SK-N-SH treated with all-trans-retinoic acid at 6 μM for 48 hours (cell line): ENCODE measurements at regions not wholly inside any gene's neighbourhood (a gene's known extent, or its start where the extent isn't known, plus 50 kb on each side); places are given as distances from the start of the nearest gene placed in this dataset.

Experiments
- ATAC-seq: fragments of 200-7000 bp; cut with Tn5 transposase; 3 replicates; pipeline ENCODE4 v1.9.1; 2020; ENCODE audit warnings: mild to moderate bottlenecking, moderate library complexity
- ARNTL ChIP-seq: fragments of 450-650 bp; formaldehyde crosslinking; IDR thresholded peaks from 2 replicates; pipeline ENCODE4 v1.5.0; 2020; ENCODE audit warnings: low read depth, mild to moderate bottlenecking, moderate library complexity, borderline replicate concordance
- BACH2 ChIP-seq: fragments of 250-450 bp; sonication (Bioruptor Pico); IDR thresholded peaks from 2 replicates; pipeline ENCODE4 v1.9.0; 2021; ENCODE audit warnings: mild to moderate bottlenecking, borderline replicate concordance
- CSDC2 ChIP-seq: fragments of 250-450 bp; sonication (Bioruptor Pico); IDR thresholded peaks from 2 replicates; pipeline ENCODE4 v1.5.0; 2020; ENCODE audit warnings: mild to moderate bottlenecking, moderate library complexity
- GLIS3 ChIP-seq: fragments of 250-450 bp; sonication (Bioruptor Pico); IDR thresholded peaks from 2 replicates; pipeline ENCODE4 v1.5.0; 2020; ENCODE audit warnings: mild to moderate bottlenecking, moderate library complexity
- ISL1 ChIP-seq: fragments of 250-450 bp; sonication (Bioruptor Pico); IDR thresholded peaks from 2 replicates; pipeline ENCODE4 v2.1.2; 2022; ENCODE audit warnings: mild to moderate bottlenecking, moderate library complexity
- OSR1 ChIP-seq: fragments of 250-450 bp; sonication (Bioruptor Pico); IDR thresholded peaks from 2 replicates; pipeline ENCODE4 v1.8.0; 2022; ENCODE audit warnings: moderate library complexity, mild to moderate bottlenecking, inconsistent platforms
- PPARA ChIP-seq: fragments of 250-450 bp; sonication (Bioruptor Pico); IDR thresholded peaks from 2 replicates; pipeline ENCODE4 v1.5.0; 2020; ENCODE audit warnings: mild to moderate bottlenecking, borderline replicate concordance
- RARB ChIP-seq: fragments of 250-450 bp; sonication (Bioruptor Pico); IDR thresholded peaks from 2 replicates; pipeline ENCODE4 v1.8.0; 2021; ENCODE audit warnings: mild to moderate bottlenecking, moderate library complexity
- SNAI2 ChIP-seq: fragments of 250-450 bp; sonication (Bioruptor Pico); IDR thresholded peaks from 2 replicates; pipeline ENCODE4 v1.5.0; 2020; ENCODE audit warnings: mild to moderate bottlenecking, moderate library complexity
- TCF4 ChIP-seq: fragments of 250-450 bp; sonication (Bioruptor Pico); IDR thresholded peaks from 2 replicates; pipeline ENCODE4 v1.8.0; 2021; ENCODE audit warnings: mild to moderate bottlenecking, moderate library complexity, borderline replicate concordance
- TOX ChIP-seq: fragments of 250-450 bp; sonication (Bioruptor Pico); IDR thresholded peaks from 2 replicates; pipeline ENCODE4 v1.8.0; 2021; ENCODE audit warnings: mild to moderate bottlenecking, moderate library complexity, borderline replicate concordance
- ZC3H10 ChIP-seq: fragments of 250-450 bp; sonication (Bioruptor Pico); IDR thresholded peaks from 2 replicates; pipeline ENCODE4 v1.5.1; 2021; ENCODE audit warnings: mild to moderate bottlenecking, moderate library complexity
- ZFP3 ChIP-seq: fragments of 250-450 bp; sonication (Bioruptor Pico); IDR thresholded peaks from 2 replicates; pipeline ENCODE4 v1.5.0; 2020; ENCODE audit warnings: mild to moderate bottlenecking, moderate library complexity
- ZFP30 ChIP-seq: fragments of 450-650 bp; formaldehyde crosslinking; IDR thresholded peaks from 2 replicates; pipeline ENCODE4 v1.5.0; 2022; ENCODE audit warnings: mild to moderate bottlenecking, moderate library complexity
- ZNF565 ChIP-seq: fragments of 450-650 bp; formaldehyde crosslinking; conservative IDR thresholded peaks from 2 replicates; pipeline ENCODE4 v1.5.0; 2020; ENCODE audit warnings: low read depth, mild to moderate bottlenecking, moderate library complexity
- ZNF70 ChIP-seq: fragments of 450-650 bp; formaldehyde crosslinking; IDR thresholded peaks from 2 replicates; pipeline ENCODE4 v1.5.0; 2020; ENCODE audit warnings: mild to moderate bottlenecking, moderate library complexity
- ZNF8 ChIP-seq: fragments of 450-650 bp; formaldehyde crosslinking; IDR thresholded peaks from 2 replicates; pipeline ENCODE4 v1.5.0; 2020; ENCODE audit warnings: mild to moderate bottlenecking, moderate library complexity
- TF ChIP-seq, protein P1 (sequence below): fragments of 250-450 bp; sonication (Bioruptor Pico); IDR thresholded peaks from 2 replicates; pipeline ENCODE4 v1.5.0; 2020; ENCODE audit warnings: mild to moderate bottlenecking, moderate library complexity
- TF ChIP-seq, protein P2 (sequence below): fragments of 250-450 bp; sonication (Bioruptor Pico); IDR thresholded peaks from 2 replicates; pipeline ENCODE4 v1.8.0; 2020; ENCODE audit warnings: mild to moderate bottlenecking, moderate library complexity, borderline replicate concordance
- TF ChIP-seq, protein P3 (sequence below): fragments of 250-450 bp; sonication (Bioruptor Pico); IDR thresholded peaks from 2 replicates; pipeline ENCODE4 v1.5.1; 2021; ENCODE audit warnings: mild to moderate bottlenecking, moderate library complexity

DNA sequence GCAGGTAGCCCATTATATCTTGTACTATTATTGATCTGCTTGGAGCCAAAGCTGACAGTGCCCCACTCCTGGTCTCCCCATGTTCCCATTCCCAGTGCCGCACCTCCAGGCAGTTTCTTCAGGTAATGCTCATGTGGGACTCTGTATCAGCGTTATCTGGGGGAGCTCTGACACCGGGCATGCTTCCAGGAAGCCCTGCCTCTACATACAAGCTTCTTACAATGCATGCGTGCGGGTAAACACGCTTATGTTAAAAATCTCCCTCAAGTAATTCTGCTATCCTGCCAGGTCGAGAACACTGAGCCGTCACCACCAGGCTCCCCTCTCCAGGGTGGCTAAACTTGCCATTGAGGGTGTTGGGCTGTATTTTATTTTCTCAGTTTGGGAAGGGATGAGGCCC lies 61.6 kb upstream of the LBX1 start (continued):
- no peak for TF ChIP-seq TCF4 (CRISPR knock-in tag)
- no peak for TF ChIP-seq TOX (CRISPR knock-in tag)
- no peak for TF ChIP-seq GLIS3
- TF ChIP-seq OSR1 (CRISPR knock-in tag) = no peak
- TF ChIP-seq RARB (CRISPR knock-in tag) = no peak
- no peak for TF ChIP-seq ZC3H10 (CRISPR knock-in tag)

DNA sequence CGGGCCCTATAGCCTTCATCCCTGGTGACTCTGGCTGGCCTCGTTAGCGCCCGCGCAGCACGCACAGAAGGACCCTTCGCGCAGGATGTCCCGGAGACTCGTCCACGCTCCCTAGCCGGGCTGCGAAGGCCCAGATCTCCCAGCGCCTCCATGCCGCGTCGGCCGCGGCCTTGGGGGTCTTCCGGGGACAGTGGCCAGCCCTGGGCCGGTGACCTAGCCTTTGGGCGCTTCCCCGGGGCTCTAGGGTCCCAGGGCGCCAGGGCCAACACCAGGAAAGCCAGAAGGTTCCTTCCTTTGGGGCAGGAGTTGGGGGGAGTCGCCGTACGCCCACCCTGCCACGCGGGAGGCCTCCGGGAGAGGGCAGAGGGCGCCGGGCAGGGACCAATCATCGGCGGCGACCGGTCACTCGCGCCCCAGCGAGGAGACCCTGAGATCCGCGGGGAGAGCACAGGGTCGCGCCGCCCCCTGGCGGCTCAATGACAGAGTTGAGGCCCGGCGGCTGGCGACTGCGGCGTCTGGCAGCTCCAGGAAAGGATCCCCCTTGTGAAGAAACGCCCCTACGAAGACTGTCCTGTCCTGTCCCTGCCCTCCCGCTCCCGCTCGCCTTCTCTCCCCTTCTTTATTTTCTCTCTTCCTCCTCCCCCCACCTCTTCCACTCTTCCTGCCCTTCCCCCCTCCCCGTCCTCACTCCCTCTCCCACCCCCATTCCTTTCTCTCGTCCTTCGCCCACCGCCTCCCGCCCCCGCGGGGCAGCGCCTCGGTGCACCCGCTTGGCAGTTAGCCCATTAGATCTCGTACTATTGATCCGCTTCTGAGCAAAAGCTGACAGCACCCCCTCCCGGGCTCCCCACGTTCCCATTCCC lies 62.3 kb upstream of the LBX1 start:
- peak; percentile 84 for ATAC-seq
- TF ChIP-seq, protein P1, sequence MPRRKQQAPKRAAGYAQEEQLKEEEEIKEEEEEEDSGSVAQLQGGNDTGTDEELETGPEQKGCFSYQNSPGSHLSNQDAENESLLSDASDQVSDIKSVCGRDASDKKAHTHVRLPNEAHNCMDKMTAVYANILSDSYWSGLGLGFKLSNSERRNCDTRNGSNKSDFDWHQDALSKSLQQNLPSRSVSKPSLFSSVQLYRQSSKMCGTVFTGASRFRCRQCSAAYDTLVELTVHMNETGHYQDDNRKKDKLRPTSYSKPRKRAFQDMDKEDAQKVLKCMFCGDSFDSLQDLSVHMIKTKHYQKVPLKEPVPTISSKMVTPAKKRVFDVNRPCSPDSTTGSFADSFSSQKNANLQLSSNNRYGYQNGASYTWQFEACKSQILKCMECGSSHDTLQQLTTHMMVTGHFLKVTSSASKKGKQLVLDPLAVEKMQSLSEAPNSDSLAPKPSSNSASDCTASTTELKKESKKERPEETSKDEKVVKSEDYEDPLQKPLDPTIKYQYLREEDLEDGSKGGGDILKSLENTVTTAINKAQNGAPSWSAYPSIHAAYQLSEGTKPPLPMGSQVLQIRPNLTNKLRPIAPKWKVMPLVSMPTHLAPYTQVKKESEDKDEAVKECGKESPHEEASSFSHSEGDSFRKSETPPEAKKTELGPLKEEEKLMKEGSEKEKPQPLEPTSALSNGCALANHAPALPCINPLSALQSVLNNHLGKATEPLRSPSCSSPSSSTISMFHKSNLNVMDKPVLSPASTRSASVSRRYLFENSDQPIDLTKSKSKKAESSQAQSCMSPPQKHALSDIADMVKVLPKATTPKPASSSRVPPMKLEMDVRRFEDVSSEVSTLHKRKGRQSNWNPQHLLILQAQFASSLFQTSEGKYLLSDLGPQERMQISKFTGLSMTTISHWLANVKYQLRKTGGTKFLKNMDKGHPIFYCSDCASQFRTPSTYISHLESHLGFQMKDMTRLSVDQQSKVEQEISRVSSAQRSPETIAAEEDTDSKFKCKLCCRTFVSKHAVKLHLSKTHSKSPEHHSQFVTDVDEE (CRISPR knock-in tag) = 0 out of 2 replicates have a peak, but pooled peaks have one; percentile 34
- no peak for TF ChIP-seq ZFP30

DNA sequence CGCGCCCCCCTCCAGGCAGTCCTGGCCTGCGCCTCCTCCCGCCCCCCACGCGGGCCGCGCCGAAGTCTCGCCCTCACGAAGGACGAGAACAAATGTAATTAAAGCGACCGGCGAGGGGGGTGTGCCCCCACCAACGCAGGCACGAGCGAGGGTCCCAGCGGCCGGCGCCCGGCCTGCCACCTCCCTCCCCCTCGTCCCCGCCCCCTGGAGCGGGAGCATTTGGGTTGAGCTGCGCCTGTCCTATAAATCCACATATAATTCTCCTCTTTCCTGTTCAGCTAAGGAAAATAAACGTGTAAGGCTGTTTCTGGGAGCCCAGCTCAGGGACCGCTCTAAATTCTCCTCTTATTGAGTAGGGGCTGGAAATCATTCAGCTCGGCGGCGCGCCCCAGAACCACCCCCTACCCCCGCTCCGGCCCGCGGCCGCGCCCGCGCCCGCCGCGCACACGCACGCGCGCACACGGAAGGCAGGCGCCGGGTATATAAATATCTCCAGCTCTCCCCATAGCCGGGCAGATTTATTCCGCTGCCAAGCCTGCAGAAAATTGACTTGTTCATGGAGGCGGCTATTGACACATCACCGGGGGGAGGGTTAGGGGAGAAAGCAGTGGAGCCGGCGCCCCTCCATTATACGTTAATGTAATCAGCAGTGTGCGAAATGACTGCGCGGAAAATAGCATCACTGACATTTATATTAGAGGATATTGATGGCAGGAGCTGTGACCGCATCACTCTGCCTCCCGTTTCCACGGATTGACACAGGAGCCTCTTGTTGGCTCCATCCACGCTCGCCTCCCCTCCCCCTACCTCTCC lies 61.6 kb upstream of the BTRC start:
- peak; percentile 51 for ATAC-seq
- TF ChIP-seq, protein P2, sequence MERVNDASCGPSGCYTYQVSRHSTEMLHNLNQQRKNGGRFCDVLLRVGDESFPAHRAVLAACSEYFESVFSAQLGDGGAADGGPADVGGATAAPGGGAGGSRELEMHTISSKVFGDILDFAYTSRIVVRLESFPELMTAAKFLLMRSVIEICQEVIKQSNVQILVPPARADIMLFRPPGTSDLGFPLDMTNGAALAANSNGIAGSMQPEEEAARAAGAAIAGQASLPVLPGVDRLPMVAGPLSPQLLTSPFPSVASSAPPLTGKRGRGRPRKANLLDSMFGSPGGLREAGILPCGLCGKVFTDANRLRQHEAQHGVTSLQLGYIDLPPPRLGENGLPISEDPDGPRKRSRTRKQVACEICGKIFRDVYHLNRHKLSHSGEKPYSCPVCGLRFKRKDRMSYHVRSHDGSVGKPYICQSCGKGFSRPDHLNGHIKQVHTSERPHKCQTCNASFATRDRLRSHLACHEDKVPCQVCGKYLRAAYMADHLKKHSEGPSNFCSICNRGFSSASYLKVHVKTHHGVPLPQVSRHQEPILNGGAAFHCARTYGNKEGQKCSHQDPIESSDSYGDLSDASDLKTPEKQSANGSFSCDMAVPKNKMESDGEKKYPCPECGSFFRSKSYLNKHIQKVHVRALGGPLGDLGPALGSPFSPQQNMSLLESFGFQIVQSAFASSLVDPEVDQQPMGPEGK (CRISPR knock-in tag) = 0 out of 2 replicates have a peak, but pooled peaks have one; percentile 30
- TF ChIP-seq CSDC2 (CRISPR knock-in tag) (no peak), ZFP3 (no peak)

DNA sequence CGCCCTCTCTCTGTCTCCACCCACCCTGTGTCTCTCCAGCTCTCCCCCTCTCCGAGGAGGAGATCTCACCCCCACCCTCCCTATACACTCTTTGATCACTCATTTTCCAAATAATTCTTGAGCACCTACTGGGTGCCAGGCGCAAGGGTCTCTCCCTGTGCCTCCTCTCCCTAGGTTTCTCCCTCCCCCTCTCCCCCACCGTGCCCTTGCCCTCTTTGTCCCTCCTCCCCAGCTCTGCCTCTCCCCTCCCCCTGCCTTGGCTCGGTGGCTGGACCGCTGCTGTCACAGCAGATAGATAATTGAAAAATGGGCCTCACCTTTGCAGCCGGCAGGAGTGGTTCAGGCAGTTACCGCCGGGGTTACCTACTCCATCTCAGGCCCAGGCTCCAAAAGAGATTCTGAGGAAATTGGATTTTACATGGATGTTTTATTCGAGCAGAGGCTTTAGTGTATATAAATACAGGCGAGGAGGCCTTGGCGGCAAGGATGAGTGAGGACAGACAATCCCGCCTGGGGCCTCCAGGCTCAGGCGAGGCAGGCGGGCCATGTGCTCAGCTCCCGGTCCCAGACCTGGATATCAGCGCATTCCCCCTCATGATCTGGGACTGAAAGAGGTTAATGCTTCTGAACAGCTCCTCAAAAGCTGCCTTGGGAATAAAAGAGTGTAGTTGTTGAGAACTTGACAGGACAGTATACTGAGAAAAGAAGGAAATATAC lies 60.8 kb upstream of the BTRC start:
- no peak for TF ChIP-seq PPARA
- TF ChIP-seq TCF4 (CRISPR knock-in tag) = peak; percentile 20; the same call in 1 of the 2 replicates
- TF ChIP-seq SNAI2 (CRISPR knock-in tag) = no peak
- TF ChIP-seq TOX (CRISPR knock-in tag) = no peak
- no peak; the same call in 2 of the 3 replicates for ATAC-seq

DNA sequence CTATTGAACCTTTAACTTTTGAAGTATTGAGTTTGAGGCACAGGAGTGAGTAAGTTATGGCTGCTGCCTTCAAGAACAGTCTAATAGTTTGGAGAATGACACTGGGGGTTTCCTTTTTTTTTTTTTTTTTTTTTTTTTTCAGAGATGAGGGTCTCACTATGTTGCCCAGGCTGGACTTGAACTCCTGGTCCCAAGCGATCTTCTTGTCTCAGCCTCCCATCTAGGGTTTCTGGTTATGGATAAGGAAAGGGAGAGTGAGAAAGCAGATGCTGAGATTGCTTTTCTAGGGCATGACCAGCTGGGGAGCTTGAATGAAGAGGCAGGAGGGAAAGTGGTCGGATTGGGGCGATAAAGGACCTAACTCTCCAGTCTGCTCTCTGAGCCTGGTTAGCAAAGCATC lies 59.9 kb upstream of the BTRC start:
- no peak for ATAC-seq
- TF ChIP-seq OSR1 (CRISPR knock-in tag) = no peak
- no peak for TF ChIP-seq GLIS3
- TF ChIP-seq ZFP3 = no peak
- no peak for TF ChIP-seq ZNF565
- no peak for TF ChIP-seq BACH2
- no peak for TF ChIP-seq ARNTL
- no peak for TF ChIP-seq RARB (CRISPR knock-in tag)
- TF ChIP-seq, protein P2 (CRISPR knock-in tag) = no peak
- TF ChIP-seq ISL1 = no peak
- no peak for TF ChIP-seq ZNF70 (CRISPR knock-in tag)
- TF ChIP-seq, protein P1 (CRISPR knock-in tag) = no peak
- TF ChIP-seq, protein P3, sequence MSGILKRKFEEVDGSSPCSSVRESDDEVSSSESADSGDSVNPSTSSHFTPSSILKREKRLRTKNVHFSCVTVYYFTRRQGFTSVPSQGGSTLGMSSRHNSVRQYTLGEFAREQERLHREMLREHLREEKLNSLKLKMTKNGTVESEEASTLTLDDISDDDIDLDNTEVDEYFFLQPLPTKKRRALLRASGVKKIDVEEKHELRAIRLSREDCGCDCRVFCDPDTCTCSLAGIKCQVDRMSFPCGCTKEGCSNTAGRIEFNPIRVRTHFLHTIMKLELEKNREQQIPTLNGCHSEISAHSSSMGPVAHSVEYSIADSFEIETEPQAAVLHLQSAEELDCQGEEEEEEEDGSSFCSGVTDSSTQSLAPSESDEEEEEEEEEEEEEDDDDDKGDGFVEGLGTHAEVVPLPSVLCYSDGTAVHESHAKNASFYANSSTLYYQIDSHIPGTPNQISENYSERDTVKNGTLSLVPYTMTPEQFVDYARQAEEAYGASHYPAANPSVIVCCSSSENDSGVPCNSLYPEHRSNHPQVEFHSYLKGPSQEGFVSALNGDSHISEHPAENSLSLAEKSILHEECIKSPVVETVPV (CRISPR knock-in tag) = no peak
- no peak for TF ChIP-seq ZC3H10 (CRISPR knock-in tag)
- no peak for TF ChIP-seq PPARA
- no peak for TF ChIP-seq ZNF8 (CRISPR knock-in tag)
- TF ChIP-seq TOX (CRISPR knock-in tag) = no peak
- TF ChIP-seq ZFP30 = no peak
